H1 (cell line): ENCODE measurements at regions not wholly inside any gene's neighbourhood (a gene's known extent, or its start where the extent isn't known, plus 50 kb on each side); places are given as distances from the start of the nearest gene placed in this dataset.

ENCODE experiments used
- CTCF ChIA-PET: fragments of 300-600 bp; sonication (Branson Sonifier 250); formaldehyde crosslinking; loops from one replicate; lab custom pipeline; 2021; ENCODE audit not compliant: partially characterized antibody; lab: Charles Lee
- POLR2A ChIA-PET: fragments of 300-600 bp; sonication (Branson Sonifier 250); formaldehyde crosslinking; loops from one replicate; lab custom pipeline; 2021; ENCODE audit warnings: inconsistent platforms; ENCODE audit not compliant: partially characterized antibody; lab: Charles Lee
- DNase-seq, 2 experiments: peaks; one replicate each; pipeline versions ENCODE4 v3.0.0 to v3.0.0-alpha.2; 2010 to 2022; ENCODE audit warnings: low spot score in 2 of 2, low read depth in 1 of 2, mixed read lengths in 1 of 2
- FAIRE-seq: peaks from 2 replicates; lab custom pipeline; 2011; peaks lifted over from hg19 to GRCh38; lab: Jason Lieb, UNC
- H2AFZ ChIP-seq: 2 replicates; pipeline ENCODE4 v1.8.1; 2012; ENCODE audit warnings: low read length, inconsistent platforms
- H2AK5ac ChIP-seq: 2 replicates; pipeline ENCODE4 v1.6.1; 2013; ENCODE audit warnings: low read depth, low read length
- H2BK120ac ChIP-seq: replicated peaks from 2 replicates; pipeline ENCODE3; 2013; ENCODE audit warnings: low read depth, low read length, inconsistent platforms
- H2BK12ac ChIP-seq: 2 replicates; pipeline ENCODE4 v1.6.1; 2013; ENCODE audit warnings: low read depth, low read length
- H2BK15ac ChIP-seq: 2 replicates; pipeline ENCODE4 v1.6.1; 2013; ENCODE audit warnings: low read length
- H2BK20ac ChIP-seq: 2 replicates; pipeline ENCODE4 v1.6.1; 2013; ENCODE audit warnings: low read length
- H2BK5ac ChIP-seq: 2 replicates; pipeline ENCODE4 v1.6.1; 2013; ENCODE audit warnings: low read depth, low read length
- H3K14ac ChIP-seq: 2 replicates; pipeline ENCODE4 v1.6.1; 2013; ENCODE audit warnings: inconsistent platforms; ENCODE audit not compliant: insufficient read length
- H3K18ac ChIP-seq: 2 replicates; pipeline ENCODE4 v1.6.1; 2013; ENCODE audit warnings: low read length; ENCODE audit errors: extremely low read depth
- H3K23ac ChIP-seq: 2 replicates; pipeline ENCODE4 v1.6.1; 2013; ENCODE audit warnings: inconsistent platforms; ENCODE audit not compliant: insufficient read length
- H3K23me2 ChIP-seq: 2 replicates; pipeline ENCODE4 v1.6.1; 2013; ENCODE audit warnings: low read depth, low read length
- H3K27ac ChIP-seq: 2 replicates; pipeline ENCODE4 v1.6.1; 2011; ENCODE audit warnings: low read depth, low read length, inconsistent platforms
- H3K27me3 ChIP-seq, 4 experiments: replicated peaks in 1 of 4; 1 replicate in 1 of 4; 2 replicates in 3 of 4; pipeline versions ENCODE4 v1.6.1 to v1.8.1; 2011 to 2013; ENCODE audit warnings: low read length in 3 of 4, mild to moderate bottlenecking in 3 of 4, inconsistent platforms in 2 of 4, mixed read lengths in 2 of 4, moderate library complexity in 1 of 4; ENCODE audit not compliant: control insufficient read depth in 3 of 4, insufficient read depth in 3 of 4; ENCODE audit errors: extremely low read depth in 1 of 4
- H3K36me3 ChIP-seq, 4 experiments: 2 replicates each; pipeline versions ENCODE4 v1.6.1 to v1.8.1; 2011 to 2013; ENCODE audit warnings: mild to moderate bottlenecking in 4 of 4, low read length in 3 of 4, moderate library complexity in 2 of 4, control low read depth in 1 of 4, inconsistent platforms in 1 of 4; ENCODE audit not compliant: insufficient read depth in 4 of 4, control insufficient read depth in 2 of 4
- H3K4ac ChIP-seq: replicated peaks from 2 replicates; pipeline ENCODE3; 2013; ENCODE audit warnings: low read length, low read depth, mixed read lengths, inconsistent platforms; ENCODE audit not compliant: insufficient read length
- H3K4me1 ChIP-seq, 4 experiments: replicated peaks in 1 of 4; 1 replicate in 1 of 4; 2 replicates in 3 of 4; pipeline versions ENCODE4 v1.6.1 to v1.8.1; 2011 to 2013; ENCODE audit warnings: low read length in 3 of 4, inconsistent platforms in 2 of 4, mixed read lengths in 1 of 4; ENCODE audit not compliant: insufficient read depth in 4 of 4, control insufficient read depth in 3 of 4
- H3K4me2 ChIP-seq, 2 experiments: 2 replicates each; pipeline versions ENCODE4 v1.6.1 to v1.8.1; 2011 to 2013; ENCODE audit warnings: low read depth in 2 of 2, low read length in 2 of 2, control low read depth in 1 of 2, inconsistent platforms in 1 of 2, mild to moderate bottlenecking in 1 of 2; ENCODE audit not compliant: insufficient read depth in 1 of 2
- H3K4me3 ChIP-seq, 4 experiments: fragments of 200-600, 300-600 bp in 1 of 4; sonication (generic), shearing (Covaris generic), sonication (Bioruptor Twin) in 1 of 4; 2 replicates each; pipeline versions ENCODE4 v1.5.1 to v1.8.1; 2011 to 2016; ENCODE audit warnings: low read length in 4 of 4, low read depth in 3 of 4, control low read depth in 2 of 4, inconsistent platforms in 2 of 4, mild to moderate bottlenecking in 2 of 4, mixed read lengths in 1 of 4, moderate library complexity in 1 of 4; ENCODE audit not compliant: insufficient read depth in 2 of 4; ENCODE audit errors: extremely low read depth in 1 of 4
- H3K56ac ChIP-seq: replicated peaks from 2 replicates; pipeline ENCODE3; 2013; ENCODE audit warnings: low read depth, mild to moderate bottlenecking, mixed read lengths, low read length, inconsistent platforms; ENCODE audit not compliant: insufficient read length
- H3K79me1 ChIP-seq: 2 replicates; pipeline ENCODE4 v1.6.1; 2013; ENCODE audit warnings: low read depth, low read length, control low read depth
- H3K79me2 ChIP-seq, 2 experiments: 2 replicates each; pipeline versions ENCODE4 v1.6.1 to v1.8.1; 2012 to 2013; ENCODE audit warnings: low read length in 2 of 2, mild to moderate bottlenecking in 2 of 2, inconsistent platforms in 1 of 2; ENCODE audit not compliant: insufficient read depth in 2 of 2, control insufficient read depth in 1 of 2
- H3K9ac ChIP-seq, 4 experiments: replicated peaks in 1 of 4; 1 replicate in 1 of 4; 2 replicates in 3 of 4; pipeline versions ENCODE4 v1.6.1 to v1.8.1; 2011 to 2013; ENCODE audit warnings: low read depth in 3 of 4, low read length in 3 of 4, control low read depth in 2 of 4, mild to moderate bottlenecking in 2 of 4, moderate library complexity in 2 of 4, inconsistent platforms in 1 of 4; ENCODE audit errors: extremely low read depth in 1 of 4
- H3K9me3 ChIP-seq, 2 experiments: 2 replicates each; pipeline versions ENCODE4 v1.6.1 to v1.8.1; 2012 to 2013; ENCODE audit warnings: mild to moderate bottlenecking in 2 of 2, moderate library complexity in 2 of 2, control low read depth in 1 of 2, inconsistent platforms in 1 of 2, low read depth in 1 of 2, low read length in 1 of 2, mixed read lengths in 1 of 2; ENCODE audit not compliant: insufficient read depth in 2 of 2
- H4K20me1 ChIP-seq, 2 experiments: replicated peaks in 1 of 2; 2 replicates each; pipeline versions ENCODE3 to v1.8.1; 2011 to 2013; ENCODE audit warnings: inconsistent platforms in 2 of 2, low read length in 2 of 2, mild to moderate bottlenecking in 1 of 2; ENCODE audit not compliant: insufficient read depth in 2 of 2, control insufficient read depth in 1 of 2
- H4K5ac ChIP-seq: 2 replicates; pipeline ENCODE4 v1.6.1; 2013; ENCODE audit warnings: low read length, low read depth, mixed read lengths, inconsistent platforms; ENCODE audit not compliant: insufficient read length
- H4K8ac ChIP-seq: 2 replicates; pipeline ENCODE4 v1.8.0; 2013; ENCODE audit warnings: mild to moderate bottlenecking, moderate library complexity, low read length, inconsistent platforms; ENCODE audit not compliant: insufficient read depth; ENCODE audit errors: extremely low read depth
- H4K91ac ChIP-seq: replicated peaks from 2 replicates; pipeline ENCODE3; 2013; ENCODE audit warnings: low read length, mixed read lengths, inconsistent platforms; ENCODE audit not compliant: insufficient read length
- BACH1 ChIP-seq: IDR thresholded peaks from 2 replicates; pipeline ENCODE4 v1.6.1; 2012; ENCODE audit warnings: low read length, improper control_type of control experiment
- CHD2 ChIP-seq: IDR thresholded peaks from 2 replicates; pipeline ENCODE4 v1.6.1; 2012; ENCODE audit warnings: low read length, improper control_type of control experiment
- CREB1 ChIP-seq: IDR thresholded peaks from 2 replicates; pipeline ENCODE4 v1.6.1; 2012; ENCODE audit warnings: inconsistent platforms
- HDAC2 ChIP-seq, 2 experiments: fragments of 300-600 bp in 1 of 2; sonication (generic) in 1 of 2; IDR thresholded peaks; 2 replicates each; pipeline ENCODE4 v1.6.1; 2011 to 2012; ENCODE audit warnings: low read depth in 2 of 2, low read length in 2 of 2, mild to moderate bottlenecking in 2 of 2, moderate library complexity in 2 of 2, borderline replicate concordance in 1 of 2, inconsistent platforms in 1 of 2
- HDAC6 ChIP-seq: IDR thresholded peaks from one replicate; pipeline ENCODE4 v1.7.1; 2012; ENCODE audit warnings: low read depth, mild to moderate bottlenecking, inconsistent platforms, low read length, moderate library complexity
- JUN ChIP-seq: IDR thresholded peaks from 2 replicates; pipeline ENCODE4 v1.6.1; 2011; ENCODE audit warnings: low read depth, mild to moderate bottlenecking, improper control_type of control experiment, low read length
- KDM1A ChIP-seq: fragments of 200-600, 300-600 bp; sonication (generic); IDR thresholded peaks from 2 replicates; pipeline ENCODE4 v1.7.1; 2016; ENCODE audit warnings: mild to moderate bottlenecking, low read length, borderline replicate concordance
- MAFK ChIP-seq: IDR thresholded peaks from 2 replicates; pipeline ENCODE4 v1.6.1; 2012; ENCODE audit warnings: low read depth, mild to moderate bottlenecking, improper control_type of control experiment, low read length
- PHF8 ChIP-seq: fragments of 200-600 bp; sonication (generic); conservative IDR thresholded peaks from 2 replicates; pipeline ENCODE4 v1.7.1; 2012; ENCODE audit warnings: low read depth, mild to moderate bottlenecking, inconsistent platforms, low read length, moderate library complexity
- POLR2AphosphoS5 ChIP-seq: IDR thresholded peaks from 2 replicates; pipeline ENCODE4 v1.6.1; 2011; ENCODE audit warnings: low read depth, low read length
- RAD21 ChIP-seq, 2 experiments: IDR thresholded peaks in 1 of 2; conservative IDR thresholded peaks in 1 of 2; 2 replicates each; pipeline ENCODE4 v1.6.1; 2011; ENCODE audit warnings: low read depth in 2 of 2, low read length in 2 of 2, improper control_type of control experiment in 1 of 2, inconsistent platforms in 1 of 2, mild to moderate bottlenecking in 1 of 2, moderate library complexity in 1 of 2
- RNF2 ChIP-seq: fragments of 200-900, 300-1000 bp; sonication (generic); IDR thresholded peaks from 2 replicates; pipeline ENCODE4 v1.7.1; 2016; ENCODE audit warnings: borderline replicate concordance, low read depth, mild to moderate bottlenecking, antibody characterized with exemption, low read length; ENCODE audit not compliant: poor library complexity, severe bottlenecking; ENCODE audit errors: missing control alignments
- SUZ12 ChIP-seq: fragments of 200-600 bp; sonication (generic); IDR thresholded peaks from 2 replicates; pipeline ENCODE4 v1.6.1; 2012; ENCODE audit warnings: mild to moderate bottlenecking, inconsistent platforms, low read length, moderate library complexity, mixed read lengths
- YY1 ChIP-seq: IDR thresholded peaks from 2 replicates; pipeline ENCODE4 v1.6.1; 2011; ENCODE audit warnings: low read depth, mild to moderate bottlenecking, low read length
- ZNF274 ChIP-seq: IDR thresholded peaks from 2 replicates; pipeline ENCODE4 v1.7.0; 2012; ENCODE audit warnings: low read length, borderline replicate concordance; ENCODE audit errors: extremely low read depth
- WGBS, 2 experiments: shearing (Covaris generic) in 1 of 2; methylation state at CpG; one replicate each; pipeline versions ENCODE4 v1.1.6 to v1.1.7; 2013 to 2015; ENCODE audit warnings: low lambda C conversion rate in 2 of 2, mixed read lengths in 2 of 2, inconsistent platforms in 1 of 2, low coverage in 1 of 2, missing lambda C conversion rate in 1 of 2; ENCODE audit not compliant: insufficient replicate concordance in 2 of 2, insufficient coverage in 1 of 2, insufficient read length in 1 of 2; ENCODE audit errors: extremely low coverage in 1 of 2, missing lambda C conversion rate in 1 of 2; 5-methylcytosine and 5-hydroxymethylcytosine counted together

DNA sequence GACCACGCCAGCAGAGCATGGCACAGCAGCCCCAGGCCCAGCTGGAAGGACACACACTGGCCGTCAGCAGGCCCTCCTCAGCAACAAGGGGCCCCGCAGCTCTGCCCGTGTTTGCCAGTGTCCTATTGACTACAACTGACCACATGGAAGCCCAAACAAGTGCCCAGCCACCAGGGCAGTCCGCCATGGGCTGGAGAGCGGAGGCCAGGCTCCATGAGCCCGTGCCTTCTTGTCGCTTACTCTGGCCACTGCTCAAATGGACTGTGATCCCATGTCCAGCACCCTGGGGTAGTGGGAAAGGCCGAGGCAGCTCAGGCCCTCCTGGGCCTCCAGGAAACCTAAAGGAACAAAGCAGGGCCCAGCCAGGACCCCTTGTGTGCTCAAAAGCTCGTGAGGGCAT lies 53.9 kb upstream of the TAF1B start:
- DNase-seq, result no peak
- ChIA-PET POLR2A (no interaction called here), CTCF (interaction anchor here (3.8 to 4.4 kb wide), 2 partner anchors 10 to 19 kb away, joined by 37 read pairs; no protein-coding TSS in a partner anchor)
- Histone ChIP-seq H3K79me1 (no peaks in the 10 kb centered on the region), H3K4me1 (no peaks in the 10 kb centered on the region; a peak in 3 of 7 replicates), H3K4me2 (no peak overlapping the region), H2BK5ac (no peak overlapping the region), H3K18ac (no peak overlapping the region)
- WGBS, 2 experiments, result 94% methylated on average over 10 of the region's 10 CpGs; no CpG with 5 or more reads in 1 of the 2 experiments
- TF ChIP-seq ZNF274 (no peak), PHF8 (no peak), JUN (no peak), BACH1 (no peak), HDAC6 (no peak), RAD21 (IDR thresholded peaks at IDR 0.05 in 1 of 2, conservative IDR thresholded peaks at IDR 0.05 in 1 of 2; ENCODE audit: low read depth in 2 of 2, low read length in 2 of 2) (no peak), SUZ12 (no peak), CREB1 (no peak), KDM1A (no peak), POLR2AphosphoS5 (no peak), HDAC2 (IDR thresholded peaks at IDR 0.05; ENCODE audit: borderline replicate concordance in 1 of 2, low read depth in 2 of 2, low read length in 2 of 2) (no peak), CHD2 (no peak), RNF2 (no peak), YY1 (no peak), MAFK (no peak)
- TF ChIP-seq, all 59 proteins: peak for 0
- no peak overlapping the region for H2AK5ac ChIP-seq
- H3K23ac ChIP-seq, result no peak overlapping the region
- no peaks in the 10 kb centered on the region for H4K20me1 ChIP-seq
- no peak overlapping the region for H2BK20ac ChIP-seq
- H2BK120ac ChIP-seq, result no peak overlapping the region
- no peak overlapping the region for H2BK15ac ChIP-seq
- no peak overlapping the region for H4K5ac ChIP-seq
- no peak overlapping the region for H3K4me3 ChIP-seq
- no peaks in the 10 kb centered on the region for H3K36me3 ChIP-seq
- H3K56ac ChIP-seq, result no peak overlapping the region
- no peak overlapping the region for H2BK12ac ChIP-seq
- no peak overlapping the region for H3K27ac ChIP-seq
- peaks cover 10 to 11% of the 10 kb centered on the region in 2 experiments; a peak in 3 of 4 replicates for H3K9me3 ChIP-seq
- H2AFZ ChIP-seq, result no peak overlapping the region
- H3K9ac ChIP-seq, result no peak overlapping the region
- H3K23me2 ChIP-seq, result no peaks in the 10 kb centered on the region
- H3K79me2 ChIP-seq, result no peaks in the 10 kb centered on the region
- peaks cover 0 to 7% (median 6%) of the 10 kb centered on the region in 4 experiments; a peak in 5 of 7 replicates for H3K27me3 ChIP-seq
- no peak for FAIRE-seq
- no peak overlapping the region for H3K14ac ChIP-seq
- no peak overlapping the region for H4K8ac ChIP-seq
- no peak overlapping the region for H4K91ac ChIP-seq
- no peak overlapping the region for H3K4ac ChIP-seq
